HG03558 (cell line): ENCODE measurements at regions not wholly inside any gene's neighbourhood (a gene's known extent, or its start where the extent isn't known, plus 50 kb on each side); places are given as distances from the start of the nearest gene placed in this dataset.

Source experiments
- ATAC-seq: cut with Tn5 transposase; IDR thresholded peaks from one replicate; pipeline ENCODE4 v1.9.1; 2021; ENCODE audit warnings: moderate number of reproducible peaks; ENCODE audit not compliant: unreplicated experiment; ENCODE audit errors: extremely low read depth

- no peak for ATAC-seq
Measured at GRCh38 chr6:150651808-150652470, 52.3 kb downstream of the PLEKHG1 start.

GRCh38 chr6:150652848-150653613 is 53.3 kb downstream of the PLEKHG1 start:
- ATAC-seq = no peak

- no peak for ATAC-seq
Measured at GRCh38 chr6:150654608-150655007, 54.9 kb downstream of the PLEKHG1 start.

- no peak for ATAC-seq
Measured at GRCh38 chr6:150656156-150656555, 56.5 kb downstream of the PLEKHG1 start.

- ATAC-seq = no peak
Measured at GRCh38 chr6:150658421-150658820, 58.7 kb downstream of the PLEKHG1 start.

- ATAC-seq = no peak
Measured at GRCh38 chr6:150659046-150659763, 59.5 kb downstream of the PLEKHG1 start.

GRCh38 chr6:150661216-150662007 is 61.7 kb downstream of the PLEKHG1 start:
- ATAC-seq = no peak

GRCh38 chr6:150662814-150663213 is 63.1 kb downstream of the PLEKHG1 start:
- ATAC-seq = no peak

- no peak for ATAC-seq
Measured at GRCh38 chr6:150664091-150664490, 64.4 kb downstream of the PLEKHG1 start.

GRCh38 chr6:150666071-150666470 is 66.4 kb downstream of the PLEKHG1 start:
- no peak for ATAC-seq

GRCh38 chr6:150667359-150667758 is 67.7 kb downstream of the PLEKHG1 start:
- no peak for ATAC-seq

GRCh38 chr6:150667977-150668716 is 68.5 kb downstream of the PLEKHG1 start:
- no peak for ATAC-seq

- no peak for ATAC-seq
Measured at GRCh38 chr6:150668900-150669302, 69.2 kb downstream of the PLEKHG1 start.

GRCh38 chr6:150670311-150670710 is 70.6 kb downstream of the PLEKHG1 start:
- ATAC-seq = no peak

GRCh38 chr6:150672800-150673199 is 73.1 kb downstream of the PLEKHG1 start:
- no peak for ATAC-seq

GRCh38 chr6:150673720-150674346 is 74.1 kb downstream of the PLEKHG1 start:
- ATAC-seq = no peak

GRCh38 chr6:150676344-150676743 is 76.7 kb downstream of the PLEKHG1 start:
- no peak for ATAC-seq

- no peak for ATAC-seq
Measured at GRCh38 chr6:150676772-150677171, 77.1 kb downstream of the PLEKHG1 start.

GRCh38 chr6:150680510-150680909 is 80.8 kb downstream of the PLEKHG1 start:
- ATAC-seq = no peak
